COLO668 (cell line): ENCODE measurements at regions not wholly inside any gene's neighbourhood (a gene's known extent, or its start where the extent isn't known, plus 50 kb on each side); places are given as distances from the start of the nearest gene placed in this dataset.

ENCODE experiments used
- DNase-seq: peaks from one replicate; lab custom pipeline; 2025; ENCODE audit not compliant: unreplicated experiment; lab: John Stamatoyannopoulos, UW

DNA sequence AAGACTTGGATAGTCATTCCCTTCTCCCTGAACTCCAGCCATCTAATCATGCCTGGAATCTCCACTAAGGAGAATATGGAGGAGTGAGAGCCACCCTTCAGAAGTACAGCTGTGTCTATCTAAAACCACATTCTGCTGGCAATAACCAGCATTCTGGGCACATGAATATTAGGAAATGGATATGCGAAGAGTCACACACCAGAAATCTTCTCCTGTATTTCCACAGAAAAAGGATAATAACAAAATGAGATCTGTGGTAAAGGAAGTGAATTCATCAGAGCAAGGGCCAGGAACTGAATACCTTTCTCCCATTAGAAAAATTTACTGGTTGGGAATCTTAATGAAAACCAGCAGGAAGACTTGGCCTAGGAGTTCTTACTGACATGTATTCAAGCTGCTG lies 218.8 kb downstream of the SCG2 start:
- no peak for DNase-seq

DNA sequence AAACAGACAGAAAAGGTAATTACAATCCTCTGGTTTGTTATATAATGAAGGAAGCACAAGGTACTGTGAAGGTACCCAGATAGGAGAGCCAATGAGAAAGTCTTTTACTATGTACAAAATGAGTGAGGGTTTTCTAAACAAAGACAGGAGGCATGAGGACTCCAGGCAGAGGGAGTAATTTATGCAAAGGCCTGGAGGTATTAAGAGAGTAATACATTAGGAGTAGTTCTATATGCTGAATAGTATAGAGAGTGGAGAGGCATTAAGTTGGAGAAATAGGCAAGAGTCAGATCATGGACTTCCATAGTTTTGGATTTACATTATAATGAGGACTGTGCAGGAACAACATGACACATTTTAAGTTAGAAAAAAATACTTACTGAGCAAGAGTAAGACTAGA lies 216.0 kb downstream of the SCG2 start:
- no peak for DNase-seq

DNA sequence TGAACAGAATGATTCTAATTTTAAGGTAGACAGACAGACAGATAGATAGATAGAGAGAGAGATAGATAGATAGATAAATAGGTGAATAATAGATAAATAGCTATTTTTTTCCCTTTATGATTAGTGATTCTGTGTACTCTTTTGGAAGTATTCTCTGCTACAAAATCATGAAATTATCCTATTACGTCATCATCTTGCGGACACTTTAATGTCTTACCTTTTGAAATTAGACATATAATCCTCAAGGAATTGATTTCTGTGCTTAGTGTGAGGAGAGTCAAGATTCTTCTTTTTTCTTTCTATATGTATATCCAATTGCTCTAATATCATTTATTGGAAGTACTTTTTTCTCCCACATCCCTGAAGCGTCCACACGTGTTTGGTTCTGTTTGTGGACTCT lies 215.2 kb downstream of the SCG2 start:
- DNase-seq, result no peak

DNA sequence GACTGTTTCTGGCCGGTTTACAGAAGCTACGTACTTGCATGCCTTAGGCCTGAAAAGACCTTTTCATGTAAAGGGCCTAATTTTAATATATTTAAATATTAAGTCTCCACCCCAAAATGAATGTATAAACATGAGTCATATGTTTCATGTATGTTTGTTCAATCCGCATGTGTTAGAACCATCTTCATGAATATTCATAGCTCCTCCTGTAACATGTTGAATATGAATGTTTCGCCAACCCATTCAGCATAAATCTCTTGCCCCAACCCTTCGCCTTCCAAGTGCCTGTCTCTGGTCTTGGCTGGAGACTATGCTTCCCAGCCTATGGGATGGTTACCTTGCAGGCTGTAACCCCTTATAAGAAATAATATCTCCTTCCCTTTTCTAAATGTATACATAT lies 212.5 kb downstream of the SCG2 start:
- DNase-seq, result no peak

DNA sequence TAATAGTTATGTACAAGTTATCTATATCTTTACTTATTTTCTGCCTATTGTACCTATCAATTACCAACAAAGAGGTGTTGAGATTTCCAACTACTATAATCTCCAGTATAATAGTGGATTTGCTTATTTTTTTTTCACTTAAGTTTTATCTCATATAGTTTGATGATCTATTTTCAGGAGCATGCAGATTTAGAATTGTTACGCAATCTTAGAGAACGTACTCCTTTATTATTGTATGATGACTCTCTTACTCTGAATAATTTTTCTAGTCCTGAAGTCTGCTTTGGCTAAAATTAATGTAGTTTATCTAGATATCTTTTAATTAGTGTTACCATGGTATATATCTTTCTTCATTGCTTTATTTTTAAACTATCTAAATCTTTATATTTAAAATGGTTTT lies 205.2 kb downstream of the SCG2 start:
- DNase-seq, result no peak

GRCh38 chr2:223399357-223399957 lies 202.7 kb downstream of the SCG2 start:
- DNase-seq, result no peak

DNA sequence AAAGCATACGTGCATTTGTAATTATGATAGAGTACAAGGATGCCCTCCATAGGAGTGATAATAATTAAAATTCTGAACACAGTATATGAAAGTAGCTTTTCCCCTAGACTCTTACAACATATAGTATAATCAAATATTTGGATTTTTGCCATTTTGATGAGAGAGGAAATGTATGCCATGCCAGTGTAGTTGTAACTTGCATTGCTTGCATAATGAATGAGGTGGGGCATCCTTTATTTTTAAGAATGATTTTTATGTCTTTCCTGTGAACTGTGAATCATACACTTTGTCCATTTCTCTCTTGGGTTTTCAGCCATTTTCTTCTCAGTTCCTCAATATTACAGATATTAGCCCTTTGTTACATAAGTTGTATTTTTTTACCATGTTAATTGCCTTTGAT lies 197.5 kb downstream of the SCG2 start:
- no peak for DNase-seq

DNA sequence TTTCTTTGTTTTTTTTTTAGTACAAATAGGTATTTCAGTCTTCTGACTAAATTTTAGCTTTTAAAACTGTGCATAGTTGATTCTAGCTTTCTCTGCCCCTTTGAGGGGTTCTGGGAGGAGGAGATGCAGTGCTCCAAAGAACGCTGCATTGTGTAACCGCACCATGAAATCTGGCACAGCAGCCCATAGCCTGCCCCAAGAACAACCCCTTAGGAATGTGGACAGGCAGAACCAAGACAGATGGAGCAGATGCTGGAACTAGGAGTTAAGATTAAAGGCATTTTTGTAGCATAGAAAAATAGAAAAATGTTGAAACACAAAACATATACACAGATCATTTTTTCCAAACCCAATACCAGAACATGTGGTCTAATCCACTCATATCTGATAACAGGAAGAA lies 187.5 kb downstream of the SCG2 start:
- DNase-seq, result no peak

DNA sequence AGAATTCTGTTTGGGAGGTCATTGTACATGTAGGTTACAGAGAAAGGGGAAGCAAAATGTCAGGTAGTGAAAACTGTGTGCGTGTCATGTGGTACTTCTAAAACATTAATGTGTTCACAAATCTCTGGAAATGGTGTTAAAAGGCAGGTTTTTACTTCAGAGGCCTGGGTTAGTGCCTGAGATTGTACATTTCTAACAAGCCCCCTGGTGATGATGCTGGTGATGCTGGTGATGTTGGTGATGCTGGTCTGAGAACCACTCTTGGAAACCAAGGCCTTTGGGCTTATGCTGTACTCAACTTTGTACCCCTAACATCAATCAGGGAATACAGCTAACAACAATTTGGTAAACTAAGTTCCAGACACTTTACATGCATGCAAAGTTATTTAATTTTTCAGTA lies 187.1 kb downstream of the SCG2 start:
- DNase-seq, result no peak

- DNase-seq, result no peak
Measured at GRCh38 chr2:223416815-223417610, 185.1 kb downstream of the SCG2 start.

GRCh38 chr2:223418131-223418530 lies 184.0 kb downstream of the SCG2 start:
- DNase-seq, result no peak

- no peak for DNase-seq
Measured at GRCh38 chr2:223418604-223419199, 183.5 kb downstream of the SCG2 start.

- no peak for DNase-seq
Measured at GRCh38 chr2:223420048-223420447, 182.1 kb downstream of the SCG2 start.

- no peak for DNase-seq
Measured at GRCh38 chr2:223431479-223431878, 170.7 kb downstream of the SCG2 start.

DNA sequence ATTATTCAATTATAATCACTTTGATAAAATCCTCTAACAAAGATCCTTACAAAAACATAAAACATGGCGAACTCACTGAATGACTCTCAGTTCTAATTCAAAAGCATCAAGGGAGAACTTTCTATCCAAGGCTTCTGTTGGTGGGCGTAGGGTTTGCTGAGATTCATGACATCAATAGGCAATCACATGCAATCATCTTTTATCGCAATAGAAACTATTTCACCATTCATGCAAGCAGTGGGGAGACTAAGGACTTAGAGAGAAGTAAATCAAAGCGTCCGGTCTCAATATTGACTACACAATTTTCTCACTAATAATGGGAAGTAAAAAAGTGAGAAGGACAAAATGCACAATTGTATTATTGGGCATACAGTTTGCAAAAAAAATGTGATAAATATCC lies 168.7 kb downstream of the SCG2 start:
- DNase-seq, result no peak

GRCh38 chr2:223437788-223438187 lies 164.4 kb downstream of the SCG2 start:
- DNase-seq, result no peak

- no peak for DNase-seq
Measured at GRCh38 chr2:223439184-223439583, 163.0 kb downstream of the SCG2 start.

GRCh38 chr2:223439786-223440185 lies 162.4 kb downstream of the SCG2 start:
- DNase-seq, result no peak

DNA sequence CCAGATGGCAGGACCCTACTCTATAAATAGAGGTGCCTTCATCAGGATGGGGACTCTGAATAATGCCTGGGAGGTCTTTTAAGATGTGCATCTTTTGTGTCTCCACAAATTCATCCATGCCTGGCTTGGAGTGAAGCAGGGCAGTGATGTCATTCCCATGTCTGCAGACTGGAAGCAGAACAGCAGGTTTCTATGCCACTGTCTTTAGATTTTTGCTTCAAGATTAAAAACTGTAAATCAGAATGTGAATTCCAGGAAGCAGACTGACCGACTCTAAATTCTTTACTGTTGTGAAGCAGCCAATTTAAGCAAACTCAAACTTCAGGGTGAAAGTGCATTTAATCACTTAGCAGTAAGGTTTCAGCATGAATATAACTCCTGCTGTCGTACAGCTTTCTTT lies 159.3 kb downstream of the SCG2 start:
- DNase-seq, result no peak

GRCh38 chr2:223450246-223450645 lies 151.9 kb downstream of the SCG2 start:
- no peak for DNase-seq

- no peak for DNase-seq
Measured at GRCh38 chr2:223457301-223457700, 144.9 kb downstream of the SCG2 start.

- DNase-seq, result no peak
Measured at GRCh38 chr2:223459328-223459939, 142.7 kb downstream of the SCG2 start.
